Adipose tissue (tissue), 3 donors: ENCODE measurements at regions not wholly inside any gene's neighbourhood (a gene's known extent, or its start where the extent isn't known, plus 50 kb on each side); places are given as distances from the start of the nearest gene placed in this dataset.
"Not testable (repeated sequence)": the region's sequence is repeated elsewhere in the genome, so short reads cannot be mapped to it uniquely, and the experiment has no call there.

Experiments used
- H3K27ac ChIP-seq: one replicate; pipeline ENCODE4 v1.5.1; 2013; ENCODE audit warnings: low read depth, low read length
- WGBS, 3 donors: extraction: QIAGEN DNeasy Blood & Tissue Kit; methylation state at CpG; one replicate each; pipeline ENCODE4 v1.1.7; 2013; 5-methylcytosine and 5-hydroxymethylcytosine counted together
- donor health status: healthy with polysubstance abuse.
- donor health status: Bipolar disorder and iron deficiency.
- donor health status: healthy.

DNA sequence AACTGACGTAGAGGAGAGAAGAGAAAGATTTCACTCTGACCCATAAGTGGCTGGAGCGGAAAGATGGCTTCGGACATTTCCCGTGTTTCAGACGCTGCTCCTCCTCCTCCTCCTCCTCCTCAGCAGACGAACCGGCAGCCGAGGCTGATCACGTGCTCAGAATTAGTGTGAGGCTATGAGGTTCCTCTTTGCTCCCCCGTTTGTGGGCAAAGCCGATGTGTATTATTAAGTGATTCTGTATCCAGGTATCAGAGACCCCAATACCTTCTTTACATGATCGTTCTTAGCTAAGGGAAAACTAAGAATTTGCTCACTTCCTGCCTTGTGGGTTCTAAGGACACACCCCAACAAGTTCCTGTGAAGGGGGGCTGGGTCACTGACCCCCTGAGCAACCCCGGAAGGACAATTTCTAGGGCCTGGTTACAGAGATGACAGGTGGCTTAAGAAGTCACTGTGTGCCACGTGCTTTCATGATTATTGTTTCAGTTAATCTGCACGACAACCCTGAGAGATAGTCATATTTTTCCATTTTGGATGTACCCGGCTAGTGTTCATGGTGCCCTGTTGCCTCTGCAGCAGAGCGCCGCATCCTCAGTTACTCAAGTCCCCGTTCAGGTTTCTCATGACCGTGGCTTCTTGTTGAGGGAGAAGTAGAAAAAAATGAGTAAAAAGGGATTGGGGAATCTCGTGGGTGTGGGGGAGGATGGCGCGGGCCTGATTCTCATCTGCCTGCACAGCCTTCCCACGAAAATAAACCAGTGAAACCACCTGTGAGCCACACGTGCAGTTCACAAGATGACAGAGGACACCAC lies 671.8 kb downstream of the QKI start:
- H3K27ac ChIP-seq, result no peak overlapping the region
- 68 to 82% (median 71%) methylated on average over 25 of the region's 25 CpGs for WGBS, 3 donors

- 58 to 67% (median 60%) methylated on average over 33 of the region's 33 CpGs for WGBS, 3 donors
- H3K27ac ChIP-seq, result peak overlapping the region; percentile 20
Measured at GRCh38 chr6:164085091-164086075, 670.9 kb downstream of the QKI start.

DNA sequence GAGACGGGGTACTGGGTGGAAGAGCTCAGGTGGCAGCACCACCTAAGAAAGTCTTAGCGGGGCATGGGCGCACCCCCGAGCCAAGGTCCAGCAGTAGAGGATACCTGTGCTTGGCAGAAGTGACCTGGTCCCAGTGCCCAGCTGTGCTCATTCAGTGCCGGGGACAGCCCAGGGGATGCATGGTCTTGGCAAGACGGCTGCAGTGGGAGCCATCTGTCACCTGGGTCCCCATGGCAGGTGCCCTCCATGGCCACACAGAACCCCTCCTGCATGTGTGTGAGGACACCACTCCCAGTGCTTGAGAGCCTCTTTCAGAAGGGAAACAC lies 664.7 kb downstream of the QKI start:
- WGBS, 3 donors, result 87 to 95% (median 92%) methylated on average over 6 of the region's 6 CpGs
- H3K27ac ChIP-seq, result no peak overlapping the region

DNA sequence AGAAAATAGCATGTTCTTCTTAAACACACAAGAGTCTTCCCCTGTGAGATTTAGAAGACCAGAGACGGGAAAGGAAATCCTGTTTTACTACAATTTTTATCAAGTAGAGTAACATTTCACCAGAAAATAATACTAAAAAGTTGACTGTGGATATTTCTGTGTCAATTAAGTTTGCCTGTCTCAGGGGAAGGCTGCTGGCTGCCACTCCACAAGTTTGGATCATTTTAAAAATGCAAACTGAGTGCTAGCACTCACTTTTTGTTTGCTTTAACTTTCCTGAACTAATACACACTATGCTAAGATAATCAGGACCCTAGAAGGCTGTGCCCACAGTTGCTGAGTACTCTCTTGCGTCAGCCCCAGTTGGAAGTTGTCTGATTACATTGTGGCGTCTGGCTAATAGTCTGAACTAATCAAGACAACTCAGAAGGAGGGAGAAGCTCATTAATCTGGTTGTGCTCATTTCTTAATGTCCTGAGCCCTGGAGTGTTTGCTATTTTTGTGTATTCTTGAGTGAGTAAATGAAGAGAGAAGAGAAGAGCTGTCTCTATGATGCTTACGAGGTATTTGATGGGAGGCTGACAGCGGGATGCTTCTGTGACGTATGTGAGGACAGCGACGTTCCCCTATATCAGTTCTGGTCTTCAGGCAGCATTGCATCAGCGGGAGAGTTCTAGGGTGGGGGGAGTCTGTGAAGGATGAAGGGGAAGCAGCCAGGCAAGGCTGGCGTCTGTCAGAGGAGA lies 664.2 kb downstream of the QKI start:
- H3K27ac ChIP-seq, result no peak overlapping the region
- WGBS, 3 donors, result 62 to 65% (median 64%) methylated on average over 10 of the region's 10 CpGs

GRCh38 chr6:164076818-164077532 lies 662.5 kb downstream of the QKI start:
- WGBS, 3 donors, result 65 to 76% (median 66%) methylated on average over 3 of the region's 3 CpGs
- not testable (repeated sequence) for H3K27ac ChIP-seq

DNA sequence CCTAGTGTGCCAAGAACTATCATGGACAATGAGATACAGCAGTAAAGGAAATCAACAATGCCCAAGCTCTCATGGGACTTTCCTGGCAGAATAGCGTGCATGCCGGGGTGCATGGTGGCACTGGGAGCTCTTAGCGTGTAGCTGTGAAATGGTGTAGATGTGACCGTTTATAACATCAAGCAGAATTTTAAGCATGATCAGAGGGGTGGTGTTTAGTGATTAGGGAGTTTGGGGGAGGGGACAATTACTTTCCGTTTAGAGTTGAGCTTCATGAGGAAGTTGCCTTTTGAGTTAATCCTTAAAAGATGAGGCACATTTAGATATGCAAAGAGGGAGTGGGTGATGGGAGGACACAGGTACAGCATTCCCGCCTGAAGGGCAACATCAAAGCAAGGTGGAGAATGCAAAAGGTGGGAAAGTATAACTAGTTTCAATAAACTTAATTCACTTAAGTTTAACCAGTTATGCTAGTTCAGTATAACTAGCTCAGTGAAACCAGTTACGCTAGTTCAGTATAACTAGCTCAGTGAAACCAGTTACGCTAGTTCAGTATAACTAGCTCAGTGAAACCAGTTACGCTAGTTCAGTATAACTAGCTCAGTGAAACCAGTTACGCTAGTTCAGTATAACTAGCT lies 661.6 kb downstream of the QKI start:
- H3K27ac ChIP-seq, result no peak overlapping the region
- 77 to 81% (median 79%) methylated on average over 7 to 8 of the region's 10 CpGs for WGBS, 3 donors

DNA sequence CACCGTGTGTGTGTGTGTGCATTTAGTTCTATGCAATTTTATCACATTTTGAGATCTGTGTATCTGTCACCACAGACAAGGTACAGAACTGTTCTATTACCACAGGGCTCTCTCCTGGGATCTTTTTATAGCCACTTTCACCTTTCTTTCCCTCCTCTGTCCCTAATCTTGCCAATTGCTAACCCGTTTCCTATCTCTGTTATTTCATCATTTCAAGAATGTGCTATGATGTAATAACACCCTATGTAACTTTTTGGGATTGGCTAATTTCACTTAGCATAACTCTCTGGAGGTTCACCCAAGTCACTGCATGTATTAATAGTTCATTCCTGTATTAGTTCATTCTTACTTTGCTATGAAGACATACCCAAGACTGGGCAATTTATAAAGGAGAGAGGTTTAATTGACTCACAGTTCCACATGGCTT lies 657.7 kb downstream of the QKI start:
- 59 to 74% (median 64%) methylated on average over 2 of the region's 2 CpGs for WGBS, 3 donors
- no peak overlapping the region for H3K27ac ChIP-seq

GRCh38 chr6:164069350-164069990 lies 655.0 kb downstream of the QKI start:
- no peak overlapping the region for H3K27ac ChIP-seq
- 66 to 79% (median 74%) methylated on average over 11 of the region's 11 CpGs for WGBS, 3 donors

GRCh38 chr6:164068527-164068926 lies 654.0 kb downstream of the QKI start:
- WGBS, 3 donors, result 66 to 82% (median 81%) methylated on average over 4 of the region's 4 CpGs

GRCh38 chr6:164066766-164067165 lies 652.2 kb downstream of the QKI start:
- no peak overlapping the region for H3K27ac ChIP-seq
- WGBS, 3 donors, result 70 to 83% (median 80%) methylated on average over 5 of the region's 5 CpGs

More at GRCh38 chr6:164068527-164068926, 654.0 kb downstream of the QKI start:
- no peak overlapping the region for H3K27ac ChIP-seq

DNA sequence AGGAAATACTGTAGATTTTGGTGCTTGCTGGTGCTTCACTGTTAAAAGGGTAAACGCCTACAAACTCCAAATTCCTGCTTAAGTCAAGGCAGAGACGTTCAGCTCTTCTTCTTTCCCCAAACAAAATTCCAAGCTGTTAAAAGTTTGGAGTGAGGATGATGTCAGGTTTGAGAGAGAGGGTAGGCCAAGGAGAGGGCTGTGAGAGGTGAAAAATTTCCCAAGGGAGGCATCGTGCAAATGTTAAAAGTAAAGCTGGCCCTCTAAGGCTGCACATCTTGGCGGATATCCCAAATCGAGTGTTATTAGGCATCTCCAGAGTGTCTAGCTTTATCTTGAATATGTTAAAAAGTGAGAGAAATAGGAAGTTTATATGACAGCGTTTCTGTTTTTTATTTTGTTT lies 651.8 kb downstream of the QKI start:
- no peak overlapping the region for H3K27ac ChIP-seq
- 58 to 63% (median 62%) methylated on average over 6 of the region's 6 CpGs for WGBS, 3 donors

DNA sequence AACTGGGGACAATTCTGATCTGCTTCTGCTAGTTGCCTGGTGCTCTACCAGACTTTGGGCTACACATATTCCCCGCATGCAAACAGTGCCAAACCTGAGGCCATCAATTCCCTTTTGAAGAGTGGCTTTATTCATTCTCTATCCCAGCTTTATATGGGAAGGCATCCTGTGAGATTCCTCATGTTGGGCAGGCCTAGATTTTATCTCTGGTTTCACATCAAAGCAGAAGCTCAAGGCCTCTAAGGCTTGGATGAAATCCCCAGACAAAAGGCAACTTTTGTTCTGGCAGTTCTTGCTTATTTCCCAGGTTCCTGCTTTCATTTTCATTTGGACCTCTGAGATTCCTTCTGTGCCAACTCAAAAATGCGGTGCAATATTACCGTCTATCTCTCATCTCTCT lies 648.8 kb downstream of the QKI start:
- WGBS, 3 donors, result 67 to 80% (median 72%) methylated on average over 3 of the region's 3 CpGs
- no peak overlapping the region for H3K27ac ChIP-seq

GRCh38 chr6:164062872-164063271 lies 648.4 kb downstream of the QKI start:
- H3K27ac ChIP-seq, result no peak overlapping the region
- WGBS, 3 donors, result 68 to 92% (median 86%) methylated on average over 5 of the region's 5 CpGs

DNA sequence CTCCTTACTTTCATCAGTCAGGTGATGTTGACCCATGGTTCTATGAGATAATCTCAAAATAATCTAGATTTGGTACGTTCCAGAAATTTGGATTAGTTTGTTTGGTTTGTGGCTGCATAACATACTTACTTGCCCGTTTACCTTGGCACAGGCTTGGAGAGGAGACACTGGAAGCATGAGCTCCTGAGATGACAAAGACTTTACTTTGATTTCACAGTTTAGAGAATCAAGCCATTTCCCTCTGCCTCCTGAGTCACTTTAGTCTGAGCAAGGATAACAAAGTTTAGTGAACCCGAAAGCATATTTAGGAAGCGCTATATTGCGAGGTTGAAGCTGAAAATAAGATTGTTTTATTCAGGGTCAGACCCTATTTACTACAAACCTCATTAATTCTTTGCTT lies 643.4 kb downstream of the QKI start:
- H3K27ac ChIP-seq, result no peak overlapping the region
- 72 to 94% (median 93%) methylated on average over 5 of the region's 5 CpGs for WGBS, 3 donors

- 55 to 80% (median 78%) methylated on average over 4 of the region's 4 CpGs for WGBS, 3 donors
- no peak overlapping the region for H3K27ac ChIP-seq
Measured at GRCh38 chr6:164051427-164051826, 636.9 kb downstream of the QKI start.

DNA sequence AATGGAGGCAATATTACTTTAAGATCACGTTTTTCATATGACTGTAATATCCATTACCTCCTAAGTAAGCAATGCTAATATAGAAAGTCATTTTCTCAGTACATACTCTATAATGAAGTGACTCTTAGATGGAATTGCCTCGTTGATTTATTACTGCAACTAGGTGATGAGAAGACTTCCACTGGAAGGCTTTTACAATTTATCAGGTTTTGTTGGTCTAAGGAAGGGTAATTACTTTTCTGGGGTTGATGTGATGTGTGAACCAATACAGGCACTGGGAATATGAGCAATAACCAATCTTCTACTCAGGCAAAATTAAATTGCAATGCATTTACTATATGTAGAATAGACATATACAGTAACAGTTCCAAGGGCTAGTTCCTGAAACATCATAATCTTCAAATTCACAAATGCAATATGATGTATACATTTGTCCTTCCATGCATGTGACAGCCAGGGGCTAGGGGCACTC lies 635.0 kb downstream of the QKI start:
- no peak overlapping the region for H3K27ac ChIP-seq
- 64 to 80% (median 78%) methylated on average over 2 of the region's 2 CpGs for WGBS, 3 donors

DNA sequence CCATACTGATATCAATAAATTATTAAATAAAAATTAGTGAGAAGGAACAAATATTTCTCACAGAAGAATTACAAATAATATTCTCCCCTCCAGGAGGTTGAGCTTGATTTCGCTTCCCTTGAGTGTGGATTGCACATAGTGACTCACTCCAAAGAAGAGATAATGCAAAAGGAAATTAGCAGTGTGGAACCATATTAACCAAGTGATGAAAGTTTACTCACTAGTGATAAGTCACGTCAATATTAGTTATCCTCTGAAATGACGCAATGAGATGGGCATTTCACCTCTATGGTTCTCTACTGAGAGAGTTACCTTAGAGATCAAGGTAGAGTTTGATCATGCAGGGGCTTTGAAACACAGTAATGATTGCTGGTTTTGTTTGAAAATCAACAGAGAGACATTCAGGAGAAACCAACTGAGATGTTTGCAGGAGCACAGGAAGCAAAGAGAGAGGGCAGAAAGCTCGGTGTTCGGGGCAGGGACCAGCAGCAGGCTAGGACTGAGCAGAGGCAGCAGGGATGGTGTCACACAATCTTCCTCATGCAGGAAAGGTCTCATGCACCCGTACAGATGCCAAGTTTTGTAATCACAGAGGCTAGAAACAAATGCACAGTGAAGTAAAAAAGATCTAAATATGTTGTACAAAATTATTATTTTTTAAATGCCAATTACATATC lies 634.5 kb downstream of the QKI start:
- 48 to 89% (median 84%) methylated on average over 6 of the region's 6 CpGs for WGBS, 3 donors
- H3K27ac ChIP-seq, result no peak overlapping the region
